IPS-20b (cell line): ENCODE measurements at regions not wholly inside any gene's neighbourhood (a gene's known extent, or its start where the extent isn't known, plus 50 kb on each side); places are given as distances from the start of the nearest gene placed in this dataset.
"Not testable (repeated sequence)": the region's sequence is repeated elsewhere in the genome, so short reads cannot be mapped to it uniquely, and the experiment has no call there.

Experiments used
- H3K27ac ChIP-seq: one replicate; pipeline ENCODE4 v1.5.1; 2013; ENCODE audit warnings: low read length
- H3K27me3 ChIP-seq: 2 replicates; pipeline ENCODE4 v1.6.1; 2013; ENCODE audit warnings: mild to moderate bottlenecking, low read length, inconsistent platforms; ENCODE audit not compliant: insufficient read depth
- H3K36me3 ChIP-seq: 2 replicates; pipeline ENCODE4 v1.6.1; 2013; ENCODE audit warnings: low read depth, mild to moderate bottlenecking, inconsistent platforms, low read length, moderate library complexity; ENCODE audit not compliant: insufficient read depth
- H3K4me1 ChIP-seq: 2 replicates; pipeline ENCODE4 v1.6.1; 2013; ENCODE audit warnings: mild to moderate bottlenecking, control low read depth, inconsistent platforms, low read length, moderate library complexity; ENCODE audit not compliant: insufficient read depth
- H3K4me3 ChIP-seq: 2 replicates; pipeline ENCODE4 v1.5.1; 2013; ENCODE audit warnings: mild to moderate bottlenecking, low read length, inconsistent platforms
- H3K9ac ChIP-seq: 2 replicates; pipeline ENCODE4 v1.6.1; 2013; ENCODE audit warnings: low read depth, mild to moderate bottlenecking, inconsistent platforms, low read length, moderate library complexity
- H3K9me3 ChIP-seq: 2 replicates; pipeline ENCODE4 v1.6.1; 2013; ENCODE audit warnings: mild to moderate bottlenecking, low read depth, low read length, inconsistent platforms; ENCODE audit not compliant: insufficient read depth

- not testable (repeated sequence) for H3K27me3 ChIP-seq, H3K4me1 ChIP-seq, H3K9ac ChIP-seq, H3K27ac ChIP-seq, H3K4me3 ChIP-seq, H3K36me3 ChIP-seq, H3K9me3 ChIP-seq
These were observed 402.3 kb downstream of the PSAT1 start for GRCh38 chr9:78699217-78699616.

- H3K4me3 ChIP-seq, H3K4me1 ChIP-seq, H3K9me3 ChIP-seq, H3K27ac ChIP-seq, H3K9ac ChIP-seq, H3K36me3 ChIP-seq, H3K27me3 ChIP-seq: not testable (repeated sequence)
These were observed 407.2 kb downstream of the PSAT1 start for GRCh38 chr9:78704153-78704552.

GRCh38 chr9:78707080-78707479, 410.2 kb downstream of the PSAT1 start:
- Histone ChIP-seq H3K27me3 (no peaks in the 10 kb centered on the region), H3K4me3 (no peak overlapping the region), H3K9ac (no peak overlapping the region), H3K27ac (no peak overlapping the region), H3K36me3 (no peaks in the 10 kb centered on the region), H3K9me3 (no peaks in the 10 kb centered on the region), H3K4me1 (no peaks in the 10 kb centered on the region)

GRCh38 chr9:78707481-78707991, 410.6 kb downstream of the PSAT1 start:
- Histone ChIP-seq H3K4me1 (no peaks in the 10 kb centered on the region; the same call in 1 of the 2 replicates), H3K9me3 (no peaks in the 10 kb centered on the region), H3K4me3 (no peak overlapping the region), H3K9ac (no peak overlapping the region), H3K27me3 (no peaks in the 10 kb centered on the region), H3K36me3 (no peaks in the 10 kb centered on the region), H3K27ac (no peak overlapping the region)

GRCh38 chr9:78712903-78713613, 416.1 kb downstream of the PSAT1 start:
- Histone ChIP-seq H3K9ac (no peak overlapping the region), H3K4me3 (no peak overlapping the region), H3K27ac (no peak overlapping the region), H3K4me1 (peaks cover 5% of the 10 kb centered on the region; the same call in 1 of the 2 replicates), H3K27me3 (no peaks in the 10 kb centered on the region), H3K9me3 (no peaks in the 10 kb centered on the region), H3K36me3 (no peaks in the 10 kb centered on the region)

- Histone ChIP-seq H3K9ac (no peak overlapping the region), H3K27me3 (no peaks in the 10 kb centered on the region), H3K4me3 (no peak overlapping the region), H3K36me3 (no peaks in the 10 kb centered on the region), H3K9me3 (no peaks in the 10 kb centered on the region), H3K27ac (no peak overlapping the region), H3K4me1 (peaks cover 5% of the 10 kb centered on the region; the same call in 1 of the 2 replicates)
These were observed 416.9 kb downstream of the PSAT1 start for GRCh38 chr9:78713614-78714405.

GRCh38 chr9:78714576-78714975, 417.7 kb downstream of the PSAT1 start:
- no peak overlapping the region for H3K9ac ChIP-seq
- H3K9me3 ChIP-seq, result no peaks in the 10 kb centered on the region
- H3K27ac ChIP-seq, result no peak overlapping the region
- H3K27me3 ChIP-seq, result no peaks in the 10 kb centered on the region
- H3K4me3 ChIP-seq, result no peak overlapping the region
- no peaks in the 10 kb centered on the region for H3K36me3 ChIP-seq
- H3K4me1 ChIP-seq, result peaks cover 5% of the 10 kb centered on the region; the same call in 1 of the 2 replicates

- H3K27me3 ChIP-seq, H3K4me1 ChIP-seq, H3K36me3 ChIP-seq, H3K4me3 ChIP-seq, H3K27ac ChIP-seq, H3K9me3 ChIP-seq, H3K9ac ChIP-seq: not testable (repeated sequence)
These were observed 422.1 kb downstream of the PSAT1 start for GRCh38 chr9:78719029-78719428.

- H3K4me1 ChIP-seq, result no peaks in the 10 kb centered on the region
- H3K27me3 ChIP-seq, result no peaks in the 10 kb centered on the region
- peaks cover 6% of the 10 kb centered on the region; the same call in 1 of the 2 replicates for H3K9me3 ChIP-seq
- no peak overlapping the region for H3K9ac ChIP-seq
- no peak overlapping the region for H3K4me3 ChIP-seq
- H3K27ac ChIP-seq, result no peak overlapping the region
- H3K36me3 ChIP-seq, result no peaks in the 10 kb centered on the region
These were observed 428.0 kb downstream of the PSAT1 start for GRCh38 chr9:78724896-78725295.

GRCh38 chr9:78725503-78725902, 428.6 kb downstream of the PSAT1 start:
- H3K27ac ChIP-seq, result no peak overlapping the region
- H3K27me3 ChIP-seq, result no peaks in the 10 kb centered on the region
- no peak overlapping the region for H3K4me3 ChIP-seq
- no peak overlapping the region for H3K9ac ChIP-seq
- H3K36me3 ChIP-seq, result no peaks in the 10 kb centered on the region
- H3K4me1 ChIP-seq, result no peaks in the 10 kb centered on the region
- peaks cover 6% of the 10 kb centered on the region; the same call in 1 of the 2 replicates for H3K9me3 ChIP-seq

GRCh38 chr9:78745331-78745730, 448.4 kb downstream of the PSAT1 start:
- no peaks in the 10 kb centered on the region for H3K27me3 ChIP-seq
- H3K36me3 ChIP-seq, result no peaks in the 10 kb centered on the region
- H3K9ac ChIP-seq, result no peak overlapping the region
- H3K4me3 ChIP-seq, result no peak overlapping the region
- H3K9me3 ChIP-seq, result no peaks in the 10 kb centered on the region
- no peak overlapping the region for H3K27ac ChIP-seq
- H3K4me1 ChIP-seq, result no peaks in the 10 kb centered on the region

- Histone ChIP-seq H3K4me3 (no peak overlapping the region), H3K36me3 (no peaks in the 10 kb centered on the region), H3K4me1 (no peaks in the 10 kb centered on the region), H3K27ac (no peak overlapping the region), H3K27me3 (no peaks in the 10 kb centered on the region), H3K9ac (no peak overlapping the region), H3K9me3 (no peaks in the 10 kb centered on the region)
These were observed 449.1 kb downstream of the PSAT1 start for GRCh38 chr9:78746010-78746409.
